Skeletal muscle satellite cell (primary cell): ENCODE measurements at regions not wholly inside any gene's neighbourhood (a gene's known extent, or its start where the extent isn't known, plus 50 kb on each side); places are given as distances from the start of the nearest gene placed in this dataset.

Experiments used
- H3K27me3 ChIP-seq: 2 replicates; pipeline ENCODE4 v1.7.0; 2013; ENCODE audit warnings: low read length; ENCODE audit not compliant: control insufficient read depth, insufficient read depth
- H3K36me3 ChIP-seq: 2 replicates; pipeline ENCODE4 v1.7.0; 2013; ENCODE audit warnings: mild to moderate bottlenecking, control low read depth, low read length; ENCODE audit not compliant: insufficient read depth
- H3K4me1 ChIP-seq: 2 replicates; pipeline ENCODE4 v1.7.0; 2013; ENCODE audit warnings: low read length; ENCODE audit not compliant: control insufficient read depth, insufficient read depth
- H3K4me2 ChIP-seq: 2 replicates; pipeline ENCODE4 v1.7.0; 2013; ENCODE audit warnings: mild to moderate bottlenecking, low read length
- H3K4me3 ChIP-seq: 2 replicates; pipeline ENCODE4 v1.7.0; 2013; ENCODE audit warnings: low read length
- H3K9ac ChIP-seq: 2 replicates; pipeline ENCODE4 v1.7.0; 2013; ENCODE audit warnings: mild to moderate bottlenecking, low read depth, low read length, moderate library complexity
- H3K9me3 ChIP-seq: replicated peaks from 2 replicates; pipeline ENCODE4 v1.7.0; 2013; ENCODE audit warnings: mild to moderate bottlenecking, control low read depth, low read length

DNA sequence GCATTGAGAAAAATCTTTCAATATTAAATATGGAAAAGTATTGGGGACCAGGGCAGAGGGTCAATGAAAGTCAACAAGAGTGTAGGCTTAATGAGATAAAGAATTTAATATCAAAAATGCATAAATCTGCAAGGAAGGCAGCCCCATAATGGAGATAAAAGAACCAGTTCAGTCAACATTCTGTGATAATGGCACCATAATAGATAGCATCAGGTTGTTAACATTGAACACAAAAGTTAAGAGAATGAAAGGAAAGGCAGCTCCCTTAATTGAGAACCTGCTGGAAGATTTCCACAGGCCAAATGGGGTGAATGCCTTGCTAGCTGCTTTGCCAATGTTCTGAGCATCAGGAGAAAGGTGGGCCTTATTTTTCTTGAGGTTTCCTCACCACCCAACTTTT, 60.4 kb upstream of the TMEM33 start:
- Histone ChIP-seq H3K9me3 (no peaks in the 10 kb centered on the region), H3K27me3 (peaks cover 94% of the 10 kb centered on the region), H3K4me1 (no peaks in the 10 kb centered on the region), H3K4me3 (no peak overlapping the region), H3K4me2 (no peak overlapping the region), H3K9ac (no peak overlapping the region), H3K36me3 (no peaks in the 10 kb centered on the region)

DNA sequence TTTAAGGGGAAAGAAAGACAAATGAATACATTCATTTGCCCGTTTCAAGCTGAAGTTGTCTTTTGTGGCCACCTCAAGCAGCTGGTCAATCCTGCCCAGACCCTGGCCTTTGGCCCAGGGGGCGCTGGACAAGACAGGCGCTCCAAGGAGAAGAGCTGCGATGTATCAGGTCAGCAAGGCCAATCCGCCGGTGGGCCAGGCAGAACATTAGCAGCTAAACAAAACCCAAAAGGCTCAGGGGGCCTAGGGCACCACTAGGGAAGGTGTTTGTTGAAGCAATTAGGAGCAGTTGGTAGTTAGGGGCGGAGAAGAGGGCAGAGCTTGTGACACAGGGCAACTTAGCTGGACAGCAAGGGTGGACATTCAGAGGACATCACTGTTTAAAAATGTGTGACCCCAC, 60.8 kb upstream of the TMEM33 start:
- Histone ChIP-seq H3K4me1 (no peaks in the 10 kb centered on the region), H3K9me3 (no peaks in the 10 kb centered on the region), H3K4me3 (no peak overlapping the region), H3K36me3 (no peaks in the 10 kb centered on the region), H3K27me3 (peaks cover 94% of the 10 kb centered on the region), H3K9ac (no peak overlapping the region), H3K4me2 (no peak overlapping the region)

DNA sequence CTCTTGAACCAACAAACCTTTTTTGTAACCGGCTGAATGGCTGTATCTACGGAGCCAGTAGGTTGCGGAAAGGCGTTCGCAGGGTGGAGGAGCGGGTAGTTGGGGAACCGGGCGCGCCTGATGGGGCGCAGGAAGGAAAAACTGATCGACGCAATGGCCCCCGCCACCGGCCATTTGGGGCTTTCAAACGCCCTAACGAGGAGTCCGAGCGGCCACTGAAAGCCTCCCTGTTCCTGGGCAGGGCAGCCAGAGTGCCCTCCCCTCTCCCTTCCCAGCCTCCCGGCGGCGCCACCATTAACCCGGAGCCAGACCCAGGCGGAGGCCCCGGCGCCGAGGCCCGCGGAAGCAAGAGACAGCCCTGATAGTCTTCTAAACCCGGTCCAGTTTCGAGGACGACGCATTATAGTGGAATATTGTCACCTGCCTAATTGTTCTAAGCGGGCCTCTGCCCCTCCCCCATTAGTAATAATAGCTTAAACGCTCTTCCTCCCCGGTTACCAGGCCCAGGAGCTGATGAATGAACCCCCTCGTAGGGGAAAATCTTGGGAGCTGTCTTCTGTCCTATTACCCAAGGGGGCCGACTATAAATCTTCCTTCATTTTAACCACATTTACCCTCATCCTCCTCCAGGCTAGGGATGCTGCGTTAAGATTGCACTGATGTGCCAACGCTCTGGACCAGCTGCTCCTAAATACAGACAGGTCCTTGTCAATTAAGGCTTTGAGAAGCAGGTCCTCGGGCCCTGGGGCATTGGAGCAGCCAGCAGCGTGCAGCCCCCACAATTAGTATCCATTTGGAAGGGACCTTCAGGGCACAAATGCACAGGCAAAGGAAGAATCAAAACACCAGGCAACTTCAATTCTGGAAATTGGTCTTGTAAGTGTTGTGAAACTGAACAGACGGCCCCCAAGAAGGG, 61.6 kb upstream of the TMEM33 start:
- Histone ChIP-seq H3K36me3 (no peaks in the 10 kb centered on the region), H3K4me1 (no peaks in the 10 kb centered on the region), H3K27me3 (peaks cover 90% of the 10 kb centered on the region), H3K4me2 (no peak overlapping the region), H3K9me3 (no peaks in the 10 kb centered on the region), H3K9ac (no peak overlapping the region), H3K4me3 (no peak overlapping the region)

DNA sequence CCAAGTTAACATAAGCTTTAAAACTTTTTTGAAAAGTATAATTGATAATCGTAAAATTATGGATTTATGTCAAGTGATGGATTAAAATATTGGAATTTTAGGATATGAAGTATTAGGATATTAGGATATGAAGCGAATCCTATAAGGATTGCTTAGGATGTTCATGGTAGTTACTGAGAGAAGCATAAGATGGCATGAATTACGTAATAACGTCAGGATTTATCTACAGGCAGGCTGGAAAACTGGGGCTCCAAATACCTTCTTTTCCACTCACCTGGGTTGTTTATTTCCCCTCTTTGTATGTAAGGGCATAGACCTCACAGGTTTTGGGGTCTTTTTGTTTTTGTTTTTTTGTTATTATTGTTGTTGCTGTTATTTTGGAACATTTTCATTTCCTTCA, 65.2 kb upstream of the TMEM33 start:
- Histone ChIP-seq H3K4me2 (no peak overlapping the region), H3K9ac (no peak overlapping the region), H3K4me1 (no peaks in the 10 kb centered on the region), H3K36me3 (no peaks in the 10 kb centered on the region), H3K9me3 (no peaks in the 10 kb centered on the region), H3K27me3 (peaks cover 90% of the 10 kb centered on the region), H3K4me3 (no peak overlapping the region)

DNA sequence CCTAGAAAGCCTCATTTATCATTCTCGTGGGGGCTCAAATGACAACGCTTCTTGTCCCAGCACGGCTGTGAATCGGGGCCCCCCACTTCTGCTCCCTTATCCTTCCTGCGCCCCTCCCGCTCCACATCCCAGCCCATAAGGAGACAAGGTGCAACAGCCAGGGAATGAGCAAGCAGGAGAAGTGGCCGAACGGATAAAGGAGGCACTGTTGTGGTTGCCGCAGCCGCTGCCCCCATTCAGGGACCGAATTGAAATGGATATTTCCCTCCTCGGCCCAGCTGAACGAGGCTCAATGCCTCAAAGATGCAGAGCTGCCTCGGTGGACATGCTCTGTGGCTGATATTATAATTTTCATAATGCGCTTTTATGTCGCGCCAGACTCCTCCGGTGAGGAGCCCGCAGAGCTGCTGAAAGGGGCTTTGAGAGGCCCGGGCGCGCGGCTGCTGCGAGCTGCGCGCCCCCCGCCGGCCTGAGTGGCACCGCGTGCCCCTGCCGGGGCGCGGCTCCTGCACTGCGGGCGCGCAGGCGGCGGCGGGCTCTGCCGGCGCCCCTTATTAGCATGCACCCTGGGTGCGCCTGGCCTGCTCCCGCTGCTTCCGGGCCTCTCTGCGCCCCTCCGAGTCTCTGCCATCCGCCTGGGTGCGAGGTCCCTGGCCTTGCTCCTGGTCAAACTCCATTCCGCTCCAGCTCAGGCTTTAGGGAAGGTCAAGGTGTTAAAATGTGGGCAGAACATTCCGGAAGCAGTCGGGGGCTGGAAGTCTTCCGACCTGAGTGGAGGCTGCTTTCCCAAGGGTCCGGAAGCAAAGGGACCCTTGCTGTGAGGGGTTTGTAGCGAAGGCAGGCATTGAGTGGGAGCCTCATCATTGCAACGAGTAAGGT, 68.2 kb upstream of the TMEM33 start:
- Histone ChIP-seq H3K4me1 (no peaks in the 10 kb centered on the region), H3K4me3 (no peak overlapping the region), H3K4me2 (no peak overlapping the region), H3K9me3 (no peaks in the 10 kb centered on the region), H3K27me3 (peaks cover 89% of the 10 kb centered on the region), H3K9ac (no peak overlapping the region), H3K36me3 (no peaks in the 10 kb centered on the region)

DNA sequence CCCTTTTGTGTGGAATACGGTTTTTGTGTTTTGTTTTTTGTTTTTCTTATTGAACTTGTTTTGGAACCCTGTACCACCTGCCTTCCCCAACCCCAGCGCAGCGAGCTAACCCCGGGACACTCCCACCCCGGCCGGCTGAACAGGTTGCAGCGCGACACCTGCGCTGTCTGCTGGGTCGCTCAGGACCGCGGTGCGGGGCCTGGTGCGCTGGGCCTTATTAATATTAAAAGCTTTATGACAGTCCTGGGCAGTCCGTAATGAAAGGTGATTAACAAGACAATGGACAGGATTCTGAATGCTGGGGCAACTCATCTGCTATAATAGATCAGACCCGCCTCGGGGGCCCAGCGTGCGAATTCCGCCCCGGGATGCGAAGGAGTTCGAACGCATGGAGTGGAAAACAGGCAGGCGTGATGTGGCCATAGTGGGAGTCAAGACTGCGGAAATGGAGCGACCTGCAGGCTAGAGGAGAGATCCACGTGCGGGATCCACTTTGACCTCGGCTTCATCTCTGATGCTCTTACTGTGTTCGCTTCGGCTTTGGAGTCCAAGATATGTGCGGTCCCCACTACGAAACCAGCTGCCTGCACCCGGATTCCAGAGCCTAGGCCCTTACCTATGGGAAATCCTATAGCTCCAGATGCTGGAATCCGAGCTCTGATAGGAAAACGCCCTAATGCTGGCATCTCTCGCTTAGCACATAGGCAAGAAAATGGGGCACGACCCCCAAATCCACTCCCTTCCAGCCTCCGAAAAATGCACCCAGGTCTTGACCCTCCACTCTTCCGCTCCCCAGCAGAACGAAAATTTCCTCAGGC, 69.0 kb upstream of the TMEM33 start:
- H3K9ac ChIP-seq = no peak overlapping the region
- no peaks in the 10 kb centered on the region for H3K4me1 ChIP-seq
- peaks cover 91% of the 10 kb centered on the region for H3K27me3 ChIP-seq
- no peaks in the 10 kb centered on the region for H3K36me3 ChIP-seq
- H3K4me2 ChIP-seq = no peak overlapping the region
- no peaks in the 10 kb centered on the region for H3K9me3 ChIP-seq
- H3K4me3 ChIP-seq = no peak overlapping the region

DNA sequence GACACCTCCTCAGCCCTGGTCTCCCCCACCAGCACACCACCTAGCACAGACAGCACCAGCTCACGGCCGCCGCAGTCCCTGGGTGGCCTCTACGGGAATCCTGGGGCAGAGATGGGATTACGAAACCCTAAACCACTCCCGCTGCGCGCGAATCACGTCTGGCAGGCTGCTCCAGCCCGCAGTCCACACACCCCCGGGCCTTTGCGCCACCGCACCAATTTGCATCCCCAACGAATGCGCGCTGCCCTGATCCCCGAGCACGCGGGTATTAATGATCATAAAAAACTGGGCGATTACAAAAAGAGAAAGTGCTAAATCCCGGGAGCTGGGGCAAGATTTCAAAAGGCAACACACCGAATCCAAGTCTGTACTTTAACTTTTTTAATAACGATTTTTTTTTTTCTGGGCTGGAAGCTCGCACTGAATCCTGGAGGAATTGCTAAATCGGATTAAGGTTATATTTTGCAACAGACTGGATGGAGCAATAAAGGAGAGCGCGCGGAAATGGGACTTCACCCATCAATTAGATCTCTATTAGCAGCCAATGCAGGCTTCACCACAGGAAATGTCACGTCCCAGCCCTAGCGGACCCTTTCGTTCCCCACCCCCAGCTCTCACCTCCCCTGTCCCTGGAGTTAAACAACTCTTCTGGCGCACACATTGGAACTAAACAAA, 69.8 kb upstream of the TMEM33 start:
- no peak overlapping the region for H3K4me3 ChIP-seq
- H3K4me1 ChIP-seq = no peaks in the 10 kb centered on the region
- no peaks in the 10 kb centered on the region for H3K9me3 ChIP-seq
- no peak overlapping the region for H3K9ac ChIP-seq
- no peak overlapping the region for H3K4me2 ChIP-seq
- H3K36me3 ChIP-seq = no peaks in the 10 kb centered on the region
- peaks cover 86% of the 10 kb centered on the region for H3K27me3 ChIP-seq

DNA sequence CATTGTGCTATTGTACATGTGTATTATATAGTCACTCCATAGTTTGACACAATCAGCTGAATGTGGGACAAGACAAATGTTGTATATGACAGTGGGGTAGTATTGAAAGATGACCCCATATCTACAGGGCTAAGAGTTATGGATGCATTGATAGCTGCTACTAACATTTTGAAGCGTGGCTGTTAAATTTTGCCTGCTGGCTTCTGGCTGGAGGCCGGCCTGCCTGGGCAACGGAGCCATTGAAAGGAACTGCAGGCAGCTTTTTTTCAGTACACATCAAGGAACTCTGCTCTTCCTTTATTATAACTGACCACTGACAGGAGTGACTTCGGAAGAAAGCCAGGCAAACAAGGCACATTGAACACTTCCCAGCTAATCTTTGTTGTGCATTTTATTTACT, 76.1 kb upstream of the TMEM33 start:
- Histone ChIP-seq H3K36me3 (no peaks in the 10 kb centered on the region), H3K4me3 (no peak overlapping the region), H3K4me1 (no peaks in the 10 kb centered on the region), H3K9me3 (no peaks in the 10 kb centered on the region), H3K27me3 (peaks cover 68% of the 10 kb centered on the region), H3K4me2 (no peak overlapping the region), H3K9ac (no peak overlapping the region)

DNA sequence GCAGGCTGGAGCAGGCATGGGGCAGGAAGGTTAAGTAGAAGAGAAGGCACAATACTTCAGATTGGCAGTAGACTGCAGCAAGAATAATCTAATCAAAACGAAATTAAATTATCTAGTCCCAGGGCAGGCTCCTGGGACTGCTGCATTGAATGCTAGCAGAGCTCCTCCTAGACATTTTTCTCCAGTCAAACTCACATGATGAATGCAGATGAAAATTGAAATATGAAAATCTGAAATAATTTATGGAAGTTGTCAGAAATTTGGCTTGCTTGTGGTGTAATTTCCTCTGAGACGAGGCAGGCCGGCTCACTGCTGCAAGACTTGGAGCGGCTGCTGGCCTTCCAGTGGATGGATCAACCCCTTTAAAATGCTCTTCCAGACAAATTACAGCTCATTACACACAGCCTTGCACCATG, 78.0 kb upstream of the TMEM33 start:
- peaks cover 60% of the 10 kb centered on the region for H3K27me3 ChIP-seq

DNA sequence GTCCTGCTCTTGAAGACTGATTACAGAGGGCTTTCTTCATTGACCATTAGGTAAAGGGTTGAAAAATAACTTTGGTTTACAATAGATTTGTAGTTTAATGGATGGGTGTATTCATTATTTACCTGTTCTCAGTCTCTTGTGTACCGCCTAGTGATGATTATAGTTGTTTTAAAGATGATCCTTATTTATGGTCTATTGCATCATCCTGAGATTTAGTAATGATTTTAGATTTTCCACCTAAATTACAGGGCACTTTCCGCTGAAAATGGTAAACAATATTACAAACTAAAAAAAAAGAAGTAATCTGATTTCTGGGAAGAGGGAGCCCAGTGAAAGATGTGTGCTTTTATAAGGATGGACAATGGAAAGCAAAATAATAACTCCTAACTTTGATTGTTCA, 78.4 kb upstream of the TMEM33 start:
- Histone ChIP-seq H3K4me1 (no peaks in the 10 kb centered on the region), H3K4me2 (no peak overlapping the region), H3K9me3 (no peaks in the 10 kb centered on the region), H3K27me3 (peaks cover 56% of the 10 kb centered on the region), H3K4me3 (no peak overlapping the region), H3K36me3 (no peaks in the 10 kb centered on the region), H3K9ac (no peak overlapping the region)

More for the DNA sequence above, 78.0 kb upstream of the TMEM33 start:
- H3K4me2 ChIP-seq = no peak overlapping the region
- H3K36me3 ChIP-seq = no peaks in the 10 kb centered on the region
- H3K9ac ChIP-seq = no peak overlapping the region
- H3K4me3 ChIP-seq = no peak overlapping the region
- no peaks in the 10 kb centered on the region for H3K4me1 ChIP-seq
- H3K9me3 ChIP-seq = no peaks in the 10 kb centered on the region
